ENCODE measurements at regions not wholly inside any gene's neighbourhood (a gene's known extent, or its start where the extent isn't known, plus 50 kb on each side); places are given as distances from the start of the nearest gene placed in this dataset.
"Not testable (repeated sequence)": the region's sequence is repeated elsewhere in the genome, so short reads cannot be mapped to it uniquely, and the experiment has no call there.

GRCh38 chr1:209095627-209096595 is 487.6 kb upstream of the CAMK1G start:
- no peak for DNase-seq

GRCh38 chr1:209100460-209100859 is 483.1 kb upstream of the CAMK1G start:
- no peak for DNase-seq

- no peak for DNase-seq
Measured at GRCh38 chr1:209101106-209101505, 482.4 kb upstream of the CAMK1G start.

DNA sequence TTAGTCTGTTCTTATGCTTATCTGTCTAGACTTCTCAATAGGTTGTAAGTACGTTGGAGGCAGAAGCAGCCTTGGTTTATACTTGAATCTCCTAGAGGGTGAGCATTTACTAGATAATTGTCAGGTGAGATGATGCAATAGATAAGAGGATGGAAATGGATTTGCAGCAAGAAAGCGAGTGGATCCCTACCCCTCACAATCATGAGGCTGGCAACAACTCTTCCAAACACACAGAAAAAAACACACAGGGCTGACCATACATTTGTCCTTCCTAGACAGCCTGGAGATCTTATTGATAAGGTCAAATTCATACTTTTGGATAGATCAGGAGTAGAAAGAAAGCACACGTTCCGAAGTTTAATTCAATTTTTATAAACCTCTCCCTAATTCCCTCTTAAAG is 481.4 kb upstream of the CAMK1G start:
- no peak for DNase-seq

DNA sequence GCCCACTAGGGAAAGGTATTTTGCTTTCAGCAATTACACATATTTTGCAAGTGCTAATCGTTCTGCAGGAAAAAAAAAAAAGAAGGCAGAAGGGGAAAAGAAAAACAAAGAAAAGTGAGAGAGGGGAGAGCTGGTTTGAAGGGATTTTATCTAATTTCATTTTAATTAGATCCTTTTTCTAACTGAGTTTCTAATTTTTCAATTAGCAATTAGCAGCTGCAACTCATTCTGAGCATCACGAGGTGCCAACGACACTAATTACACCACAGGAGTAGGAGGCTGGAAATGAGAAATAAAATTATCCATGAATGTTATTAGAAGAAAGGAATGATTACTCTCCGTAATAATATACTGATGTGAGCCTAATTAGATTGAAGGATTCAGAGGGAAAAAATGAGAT is 481.0 kb upstream of the CAMK1G start:
- no peak for DNase-seq

DNA sequence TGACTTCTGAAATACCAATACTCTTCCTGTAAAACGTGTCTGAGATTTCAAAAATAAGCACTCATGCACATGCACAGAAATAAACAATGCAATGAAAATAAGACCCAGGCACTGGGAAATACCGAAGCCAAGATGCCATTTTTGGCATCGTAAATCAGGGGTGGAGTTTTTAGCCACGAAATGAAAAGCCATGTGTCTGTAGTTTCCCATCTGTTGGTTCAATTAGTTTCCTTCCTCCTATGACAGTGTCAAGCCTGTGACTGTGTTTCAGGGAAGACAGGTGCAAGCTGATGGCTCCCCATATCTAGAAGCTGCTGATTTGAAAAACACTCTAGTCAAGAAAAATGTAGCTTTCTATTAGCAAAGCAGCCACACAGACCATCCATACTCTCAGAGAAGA is 480.4 kb upstream of the CAMK1G start:
- no peak for DNase-seq

GRCh38 chr1:209104646-209105045 is 478.9 kb upstream of the CAMK1G start:
- DNase-seq, result no peak

- no peak for DNase-seq
Measured at GRCh38 chr1:209105701-209106100, 477.8 kb upstream of the CAMK1G start.

DNA sequence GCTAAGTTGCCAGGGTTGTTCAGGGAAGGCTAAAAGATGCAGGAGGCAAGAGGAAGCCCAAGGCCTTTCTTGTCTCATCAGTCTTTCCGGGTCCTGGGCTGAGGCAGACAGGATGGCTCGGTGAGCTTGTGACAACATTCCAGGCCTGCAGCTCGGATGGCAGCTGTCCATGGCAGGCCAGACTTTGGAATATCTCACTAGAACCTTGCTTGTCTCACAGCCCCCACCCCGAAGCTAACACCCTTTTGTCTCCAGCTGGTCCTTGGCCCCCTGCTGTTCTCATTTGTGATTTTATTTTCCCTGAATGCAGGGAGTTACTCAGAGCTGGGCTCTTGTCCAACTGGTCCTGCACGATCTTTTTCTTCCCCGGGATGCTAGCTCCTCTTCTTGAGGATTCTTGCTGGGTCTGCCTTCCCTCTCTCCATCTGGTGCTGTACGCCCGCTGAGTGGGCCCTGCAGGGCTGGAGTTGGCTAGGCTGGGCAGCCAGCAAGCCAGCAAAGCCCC is 477.2 kb upstream of the CAMK1G start:
- DNase-seq, result no peak

DNA sequence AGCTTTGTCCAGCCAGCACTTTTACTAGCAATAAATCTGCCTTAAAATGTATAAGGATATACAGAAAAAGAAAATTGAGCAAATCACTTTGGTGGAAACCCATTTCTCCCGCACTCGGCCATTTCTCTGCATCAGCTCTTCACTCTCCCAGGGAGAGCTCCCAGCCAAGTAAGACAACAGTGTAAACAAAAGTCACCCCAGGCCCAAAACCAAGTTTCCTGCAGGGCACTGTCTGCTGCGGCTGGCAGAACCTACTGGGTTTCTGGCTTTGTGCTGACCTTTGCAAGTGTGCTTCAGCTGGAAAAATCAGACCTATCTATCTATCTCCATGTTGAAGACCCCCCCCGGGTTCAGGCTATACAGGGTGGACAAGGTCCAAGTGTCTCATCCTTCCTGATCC is 476.7 kb upstream of the CAMK1G start:
- no peak for DNase-seq

DNA sequence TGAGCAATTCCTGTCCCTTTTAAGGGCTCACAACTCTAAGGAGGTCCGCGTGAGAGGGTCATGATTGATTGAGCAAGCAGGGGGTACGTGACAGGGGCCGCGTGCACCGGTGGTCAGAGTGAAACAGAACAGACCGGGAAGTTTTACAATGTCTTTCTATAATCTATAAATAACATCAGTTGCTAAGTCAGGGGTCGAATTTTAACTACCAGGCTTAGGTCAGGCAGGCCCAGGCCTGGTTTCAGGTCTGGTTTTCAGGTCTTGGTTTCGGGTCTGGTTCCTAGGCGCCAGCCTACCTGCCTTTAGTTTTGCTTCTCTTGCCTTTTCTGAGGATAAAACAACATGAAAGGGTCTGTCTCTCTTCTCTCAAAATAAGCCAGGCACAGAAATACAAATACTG is 476.0 kb upstream of the CAMK1G start:
- DNase-seq, result no peak

DNA sequence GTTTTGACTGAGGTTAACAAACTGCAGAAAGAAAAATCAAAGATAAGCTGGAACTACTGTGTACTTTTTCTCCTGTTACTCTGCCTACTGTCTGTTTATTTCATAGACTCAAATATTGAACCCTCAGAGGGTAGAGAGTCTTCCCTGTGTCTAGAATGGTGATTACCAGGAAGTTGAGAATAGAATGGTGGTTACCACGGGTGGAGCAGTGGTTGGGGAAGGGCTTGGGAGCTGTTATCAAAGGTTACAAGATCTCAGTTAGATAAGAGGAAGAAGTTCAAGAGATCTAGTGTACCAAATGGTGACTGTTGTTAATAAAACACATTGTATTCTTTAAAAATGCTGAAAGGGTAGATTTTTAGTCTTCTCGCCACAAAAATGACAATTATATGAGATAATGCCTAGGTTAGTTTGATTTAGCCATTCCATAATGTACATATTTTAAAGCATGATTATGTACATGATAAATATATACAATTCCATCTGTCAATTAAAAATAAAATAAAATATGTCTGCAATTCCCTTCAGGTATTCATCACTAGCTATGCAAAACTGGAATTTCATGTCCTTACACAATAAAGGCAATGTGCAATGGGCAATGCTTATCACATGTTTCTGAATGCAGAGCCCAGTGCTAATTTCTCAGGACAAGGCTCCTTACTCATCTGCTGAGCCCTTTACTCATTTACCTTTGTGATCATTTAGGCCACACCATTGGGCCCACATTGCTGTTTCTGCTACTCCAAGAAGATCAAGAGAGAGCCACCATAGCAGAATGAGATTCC is 474.3 kb upstream of the CAMK1G start:
- no peak for DNase-seq

GRCh38 chr1:209113521-209113920 is 470.0 kb upstream of the CAMK1G start:
- no peak for DNase-seq

DNA sequence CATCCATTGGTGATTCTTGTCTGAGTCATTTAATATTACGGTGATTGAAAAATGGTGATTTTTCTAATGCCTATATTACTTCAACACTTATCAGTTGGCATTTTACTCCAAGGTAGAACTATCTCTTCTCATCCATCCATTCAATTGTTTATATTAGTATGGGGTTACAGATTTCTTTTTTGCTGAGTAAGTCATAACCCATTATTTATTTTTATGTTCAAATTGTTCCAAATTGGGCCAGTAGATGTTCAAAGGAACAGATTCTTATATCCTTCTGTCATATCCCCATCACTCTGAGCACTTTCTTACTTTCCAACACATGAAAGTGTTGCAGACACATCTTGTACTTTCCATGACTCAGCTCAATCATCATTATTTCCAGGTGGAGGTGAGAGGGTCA is 466.8 kb upstream of the CAMK1G start:
- DNase-seq, result no peak

DNA sequence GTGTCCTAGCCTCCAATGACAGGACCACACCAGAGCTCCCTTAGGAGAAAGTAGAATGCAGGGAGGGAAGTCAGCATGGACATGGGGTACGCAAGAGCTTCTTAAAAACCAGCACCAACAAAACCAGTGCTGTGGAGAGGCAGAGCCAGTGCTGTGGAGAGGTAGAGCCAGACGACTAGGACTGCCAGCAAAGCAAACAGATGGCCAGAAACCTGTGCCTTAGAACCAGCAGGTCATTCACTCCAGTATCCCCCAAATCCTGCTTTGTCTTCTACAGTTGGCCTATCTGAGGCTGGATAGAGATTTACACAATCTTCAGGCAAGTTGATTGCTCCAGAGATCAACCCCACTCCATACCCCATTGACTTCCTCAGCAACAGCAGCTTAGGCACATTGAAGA is 459.9 kb upstream of the CAMK1G start:
- DNase-seq, result no peak

DNA sequence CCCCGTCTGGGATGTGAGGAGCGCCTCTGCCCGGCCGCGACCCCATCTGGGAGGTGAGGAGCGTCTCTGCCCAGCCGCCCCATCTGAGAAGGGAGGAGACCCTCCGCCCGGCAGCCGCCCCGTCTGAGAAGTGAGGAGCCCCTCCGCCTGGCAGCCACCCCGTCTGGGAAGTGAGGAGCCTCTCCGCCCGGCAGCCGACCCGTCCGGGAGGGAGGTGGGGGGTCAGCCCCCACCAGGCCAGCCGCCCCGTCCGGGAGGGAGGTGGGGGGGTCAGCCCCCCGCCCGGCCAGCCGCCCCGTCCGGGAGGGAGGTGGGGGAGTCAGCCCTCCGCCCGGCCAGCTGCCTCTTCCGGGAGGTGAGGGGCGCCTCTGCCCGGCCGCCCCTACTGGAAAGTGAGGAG is 454.4 kb upstream of the CAMK1G start:
- not testable (repeated sequence) for DNase-seq

- no peak for DNase-seq
Measured at GRCh38 chr1:209130886-209131285, 452.6 kb upstream of the CAMK1G start.

DNA sequence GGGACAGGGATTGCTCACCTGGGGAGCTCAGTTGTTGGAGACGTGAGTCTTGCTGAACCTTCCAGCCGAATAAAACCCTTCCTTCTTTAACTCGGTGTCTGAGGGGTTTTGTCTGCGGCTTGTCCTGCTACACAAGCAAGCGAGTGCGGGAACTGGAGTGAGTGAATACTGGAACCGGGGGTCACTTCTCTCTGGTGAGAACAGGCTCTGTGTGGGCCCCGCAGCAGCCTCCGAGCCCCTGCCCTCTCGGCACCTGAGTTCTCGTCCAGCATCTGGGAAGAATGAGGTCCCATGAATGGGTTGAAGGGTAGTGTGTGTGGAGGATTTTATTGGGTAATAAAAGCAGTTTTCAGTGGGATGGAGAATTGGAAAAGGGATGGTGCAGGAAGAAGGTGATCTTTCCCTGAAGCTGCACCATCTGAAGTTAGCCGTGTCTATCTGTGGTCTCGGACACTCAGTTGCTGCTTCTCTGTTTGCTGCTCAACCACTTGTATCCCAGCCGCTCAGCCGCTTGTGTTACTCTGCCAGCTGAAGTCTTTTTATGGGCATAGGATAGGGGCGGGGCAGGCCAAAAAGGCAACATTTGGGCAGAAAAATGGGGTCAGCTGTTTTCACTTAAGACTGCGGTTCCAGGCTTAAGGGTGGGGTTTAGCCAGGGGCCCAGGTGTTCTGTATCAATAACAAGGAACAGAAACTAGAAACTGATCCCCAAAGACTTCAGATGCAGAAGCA is 450.6 kb upstream of the CAMK1G start:
- no peak for DNase-seq

DNA sequence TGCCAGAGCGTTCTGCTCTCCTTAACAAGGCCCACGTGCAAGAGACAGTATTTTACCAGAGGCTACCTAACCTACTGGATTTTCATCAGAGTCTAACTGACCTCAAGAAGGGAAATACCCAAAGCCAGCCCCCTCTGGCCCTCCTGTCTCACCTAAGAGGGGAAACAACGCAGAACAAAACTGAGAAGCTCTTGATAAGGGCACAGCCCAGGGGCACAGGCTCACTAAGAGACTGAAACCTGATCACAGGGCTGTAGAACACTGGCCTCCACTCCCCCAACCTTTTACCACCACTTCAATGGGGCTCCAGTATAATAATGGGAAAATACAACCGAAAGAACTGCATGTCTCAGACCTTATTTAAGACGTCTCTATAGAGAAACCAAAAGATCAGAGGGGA is 449.5 kb upstream of the CAMK1G start:
- no peak for DNase-seq

- no peak for DNase-seq
Measured at GRCh38 chr1:209143916-209144315, 439.6 kb upstream of the CAMK1G start.

DNA sequence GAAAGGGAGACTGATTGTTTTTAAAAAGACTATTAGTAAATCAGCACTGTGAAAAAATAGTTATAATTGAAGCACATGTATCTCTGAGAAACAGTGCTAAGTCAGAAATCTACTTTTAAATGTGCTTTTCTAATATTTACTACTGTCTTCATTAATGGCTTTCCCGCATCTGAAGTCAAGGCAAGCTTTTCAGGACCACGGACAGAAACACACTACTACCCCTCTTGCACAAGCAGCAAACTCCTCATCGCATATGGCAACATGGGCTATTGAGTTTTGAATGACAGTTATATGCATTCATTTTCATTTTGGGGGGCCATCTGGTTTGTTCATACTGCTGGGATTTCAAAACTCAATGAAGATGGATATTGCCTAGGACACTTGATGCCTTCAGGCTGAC is 433.4 kb upstream of the CAMK1G start:
- DNase-seq, result no peak

DNA sequence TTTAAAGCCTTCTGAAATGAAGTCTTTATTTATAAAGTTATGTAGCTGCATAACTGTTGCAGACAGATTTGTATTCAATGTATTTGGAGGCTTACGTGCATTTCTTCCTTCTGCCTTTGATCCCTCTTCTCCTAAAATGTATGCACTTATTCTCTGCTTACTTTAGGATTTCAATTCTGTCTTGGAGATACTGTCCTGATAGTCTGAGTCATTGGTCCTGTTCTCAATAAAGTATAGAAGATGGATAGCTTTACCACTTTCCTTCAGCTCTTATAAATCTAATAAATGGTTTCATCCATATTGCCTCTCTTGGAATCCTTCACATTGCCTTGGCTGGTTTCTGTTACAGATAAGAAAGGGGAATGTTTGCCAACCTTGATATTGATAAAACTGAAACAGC is 430.1 kb upstream of the CAMK1G start:
- no peak for DNase-seq

DNA sequence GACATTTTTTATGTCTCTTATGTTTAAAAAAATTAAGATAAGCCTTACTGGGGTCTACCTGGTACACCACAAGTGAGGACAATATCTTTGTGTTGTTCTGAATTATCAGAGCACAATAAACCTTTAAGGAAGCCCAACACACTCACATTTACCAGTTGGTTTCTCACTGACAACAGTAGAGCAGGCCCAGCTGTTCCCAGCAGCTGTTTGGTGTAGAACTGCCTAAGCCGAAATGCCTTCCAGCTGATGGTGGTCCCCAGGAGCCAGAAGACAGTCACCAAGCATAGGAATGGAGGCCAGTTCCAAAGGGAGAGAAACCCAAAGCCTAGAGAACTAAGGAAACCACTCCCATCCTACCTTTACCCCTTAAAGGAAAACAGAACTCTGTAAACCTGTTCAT is 428.6 kb upstream of the CAMK1G start:
- no peak for DNase-seq

Measured in inflammatory macrophage treated with lipopolysaccharide for 4 hours (primary cell).